ENCODE measurements at regions not wholly inside any gene's neighbourhood (a gene's known extent, or its start where the extent isn't known, plus 50 kb on each side); places are given as distances from the start of the nearest gene placed in this dataset.

DNA sequence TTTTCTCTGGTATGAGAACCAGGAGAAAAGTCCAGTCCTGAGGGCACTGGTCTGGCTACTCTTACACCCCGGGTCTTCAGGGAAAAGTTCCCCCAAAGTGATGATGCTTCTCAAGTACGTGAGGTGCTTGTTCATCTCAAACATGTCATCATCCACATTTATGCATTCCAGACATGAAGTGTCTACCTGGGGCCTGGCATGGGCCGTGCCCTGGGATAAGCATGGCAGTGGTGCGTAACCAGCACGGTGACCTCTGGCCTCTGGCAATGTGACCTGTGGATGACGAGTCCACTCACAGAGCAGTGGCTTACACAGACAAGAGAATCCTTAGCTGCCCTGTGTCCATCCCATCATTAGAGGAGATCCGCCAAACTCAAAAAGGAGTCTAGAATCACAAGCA, 74.8 kb upstream of the LGALSL start:
- H3K27ac ChIP-seq, result no peak overlapping the region
- H3K36me3 ChIP-seq, result no peaks in the 10 kb centered on the region
- H3K4me3 ChIP-seq, result no peak overlapping the region
- intact Hi-C loops (cut with DNase I; ENCODE audit: low total_unique reads), result no loop called here
- TF ChIP-seq, protein P1, sequence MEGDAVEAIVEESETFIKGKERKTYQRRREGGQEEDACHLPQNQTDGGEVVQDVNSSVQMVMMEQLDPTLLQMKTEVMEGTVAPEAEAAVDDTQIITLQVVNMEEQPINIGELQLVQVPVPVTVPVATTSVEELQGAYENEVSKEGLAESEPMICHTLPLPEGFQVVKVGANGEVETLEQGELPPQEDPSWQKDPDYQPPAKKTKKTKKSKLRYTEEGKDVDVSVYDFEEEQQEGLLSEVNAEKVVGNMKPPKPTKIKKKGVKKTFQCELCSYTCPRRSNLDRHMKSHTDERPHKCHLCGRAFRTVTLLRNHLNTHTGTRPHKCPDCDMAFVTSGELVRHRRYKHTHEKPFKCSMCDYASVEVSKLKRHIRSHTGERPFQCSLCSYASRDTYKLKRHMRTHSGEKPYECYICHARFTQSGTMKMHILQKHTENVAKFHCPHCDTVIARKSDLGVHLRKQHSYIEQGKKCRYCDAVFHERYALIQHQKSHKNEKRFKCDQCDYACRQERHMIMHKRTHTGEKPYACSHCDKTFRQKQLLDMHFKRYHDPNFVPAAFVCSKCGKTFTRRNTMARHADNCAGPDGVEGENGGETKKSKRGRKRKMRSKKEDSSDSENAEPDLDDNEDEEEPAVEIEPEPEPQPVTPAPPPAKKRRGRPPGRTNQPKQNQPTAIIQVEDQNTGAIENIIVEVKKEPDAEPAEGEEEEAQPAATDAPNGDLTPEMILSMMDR (IDR thresholded peaks at IDR 0.05), result no peak
- peaks cover 0 to 12% of the 10 kb centered on the region in 2 donors for H3K27me3 ChIP-seq
- no peaks in the 10 kb centered on the region for H3K9me3 ChIP-seq
- DNase-seq, result no peak
- peaks cover 0 to 6% (median 0%) of the 10 kb centered on the region in 4 donors for H3K4me1 ChIP-seq

DNA sequence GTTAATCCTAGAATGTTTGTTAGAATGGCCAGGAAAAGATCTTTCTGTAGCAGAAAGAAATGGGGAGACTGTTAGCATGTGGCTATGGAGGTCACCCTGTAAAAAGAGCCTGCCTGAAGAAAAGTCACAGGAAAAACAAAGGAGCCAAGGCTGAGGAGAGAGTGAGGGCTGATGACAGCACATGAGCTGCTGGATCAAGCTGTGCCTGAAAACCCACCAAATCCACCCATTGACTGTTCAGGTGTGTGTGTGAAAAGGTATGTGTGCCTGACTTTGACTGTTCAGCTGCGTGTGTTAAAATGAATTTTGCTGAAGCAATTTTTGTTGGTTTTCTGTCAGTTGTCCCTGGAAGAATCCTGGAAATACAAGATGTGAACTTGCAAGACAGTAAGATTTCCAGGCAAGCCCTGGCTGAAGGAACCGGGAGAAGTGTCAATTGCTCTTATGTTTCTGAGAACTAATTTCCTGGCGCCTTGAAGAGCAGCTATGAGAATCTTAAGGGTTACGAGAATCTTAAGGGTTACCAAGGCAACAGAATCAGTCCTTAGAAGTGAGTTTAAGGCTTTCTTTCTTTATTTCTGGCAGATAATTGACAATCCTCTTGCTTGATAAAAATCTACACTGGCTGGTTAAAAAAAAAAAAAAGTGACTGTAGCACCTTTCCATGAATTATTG, 73.0 kb upstream of the LGALSL start:
- Histone ChIP-seq H3K4me1 (no peaks in the 10 kb centered on the region), H3K36me3 (no peaks in the 10 kb centered on the region), H3K4me3 (no peak overlapping the region), H3K27me3 (peaks cover 0 to 12% of the 10 kb centered on the region in 2 donors), H3K27ac (no peak overlapping the region), H3K9me3 (no peaks in the 10 kb centered on the region)
- DNase-seq, result no peak
- intact Hi-C loops (cut with DNase I; ENCODE audit: low total_unique reads), result no loop called here
- TF ChIP-seq, protein P1 (IDR thresholded peaks at IDR 0.05), result no peak

DNA sequence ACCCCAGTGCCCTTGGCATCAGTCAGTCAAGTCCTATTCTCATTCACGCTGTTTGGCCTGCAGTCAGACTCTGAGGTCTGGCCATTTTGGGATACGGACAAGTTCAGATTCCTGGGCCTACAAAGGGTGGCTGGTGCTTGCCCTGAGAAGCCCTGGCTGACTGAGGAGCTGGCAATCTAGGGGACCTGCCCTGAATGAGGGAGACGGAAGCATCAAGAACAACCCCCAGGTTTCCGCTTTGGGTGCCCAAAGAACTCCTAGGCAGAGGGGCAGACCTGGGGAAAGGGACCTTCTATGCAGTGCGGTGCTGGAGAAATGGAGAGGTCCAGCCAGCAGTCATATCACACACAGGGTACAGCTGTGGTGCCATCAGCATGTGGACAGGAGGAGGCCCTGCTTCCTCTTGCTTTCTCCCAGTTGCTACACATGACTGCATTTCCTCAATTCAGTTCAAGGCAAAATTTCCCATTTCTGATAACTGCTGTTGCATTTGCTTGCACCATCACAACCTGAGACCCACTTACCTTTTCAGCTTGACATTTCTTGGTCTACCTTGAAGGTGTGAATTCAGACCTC, 70.9 kb upstream of the LGALSL start:
- Histone ChIP-seq H3K27ac (no peak overlapping the region), H3K9me3 (no peaks in the 10 kb centered on the region), H3K4me3 (no peak overlapping the region), H3K4me1 (no peaks in the 10 kb centered on the region), H3K27me3 (peaks cover 0 to 12% of the 10 kb centered on the region in 2 donors), H3K36me3 (no peaks in the 10 kb centered on the region)
- DNase-seq, result no peak
- intact Hi-C loops (cut with DNase I; ENCODE audit: low total_unique reads), result no loop called here
- TF ChIP-seq, protein P1 (IDR thresholded peaks at IDR 0.05), result no peak

DNA sequence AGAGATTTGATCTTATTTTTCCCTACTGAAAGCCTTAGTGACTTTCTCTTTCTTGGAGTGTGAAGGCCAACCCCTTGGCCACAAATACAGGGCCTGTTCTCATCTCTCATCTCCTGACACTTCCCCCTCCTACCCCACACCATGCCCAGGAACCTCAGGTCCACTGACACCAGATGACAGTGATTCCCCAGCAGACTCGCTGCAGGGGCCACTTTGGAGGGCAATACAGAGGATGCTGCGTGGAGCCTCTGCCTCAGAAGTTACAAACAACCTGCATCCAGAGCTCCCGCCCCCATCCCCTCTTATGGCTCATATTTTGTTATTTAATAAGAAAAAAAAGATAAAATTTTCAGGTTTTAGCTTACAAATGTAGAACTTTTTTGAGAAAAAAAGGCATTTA, 70.1 kb upstream of the LGALSL start:
- TF ChIP-seq, protein P1 (IDR thresholded peaks at IDR 0.05), result no peak

DNA sequence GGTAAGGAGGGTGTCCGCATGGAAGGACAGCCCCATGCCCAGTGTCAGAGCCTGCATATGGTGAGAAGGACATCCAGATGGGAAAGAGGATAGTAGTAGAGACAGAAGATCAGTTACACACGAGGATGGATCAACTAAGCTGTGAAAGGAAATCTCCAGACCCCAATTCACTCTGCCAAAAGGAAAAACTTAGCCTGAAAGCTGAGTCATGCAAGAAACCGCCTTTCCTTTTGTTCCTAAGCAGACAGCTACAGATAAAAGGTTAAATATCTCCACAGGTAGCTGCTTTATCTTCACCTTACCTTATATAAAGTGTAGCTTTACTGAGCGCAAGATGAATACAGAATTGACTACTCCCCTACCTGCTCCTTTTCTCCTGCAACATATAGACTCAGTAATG, 67.3 kb upstream of the LGALSL start:
- Histone ChIP-seq H3K4me1 (peaks cover 0 to 3% (median 0%) of the 10 kb centered on the region in 4 donors), H3K9me3 (peaks cover 0 to 4% (median 2%) of the 10 kb centered on the region in 3 donors), H3K4me3 (no peak overlapping the region), H3K27ac (no peak overlapping the region), H3K27me3 (no peaks in the 10 kb centered on the region), H3K36me3 (no peaks in the 10 kb centered on the region)
- intact Hi-C loops (cut with DNase I; ENCODE audit: low total_unique reads), result no loop called here
- TF ChIP-seq, protein P1 (IDR thresholded peaks at IDR 0.05), result no peak
- DNase-seq, result no peak

More for the DNA sequence above, 70.1 kb upstream of the LGALSL start:
- H3K4me1 ChIP-seq, result no peaks in the 10 kb centered on the region
- no peaks in the 10 kb centered on the region for H3K36me3 ChIP-seq
- no peak overlapping the region for H3K27ac ChIP-seq
- intact Hi-C loops (cut with DNase I; ENCODE audit: low total_unique reads), result no loop called here
- no peak for DNase-seq
- H3K9me3 ChIP-seq, result no peaks in the 10 kb centered on the region
- no peak overlapping the region for H3K4me3 ChIP-seq
- H3K27me3 ChIP-seq, result peaks cover 0 to 7% of the 10 kb centered on the region in 2 donors
